ENCODE measurements at regions not wholly inside any gene's neighbourhood (a gene's known extent, or its start where the extent isn't known, plus 50 kb on each side); places are given as distances from the start of the nearest gene placed in this dataset.
A peak's percentile ranks its signal among the peaks of the same experiment; 100 is the strongest.

- DNase-seq: no peak
Observed at GRCh38 chr11:11789735-11790369, 51.9 kb upstream of the USP47 start.

- DNase-seq: no peak
Observed at GRCh38 chr11:11788063-11788710, 53.6 kb upstream of the USP47 start.

GRCh38 chr11:11787305-11788062 lies 54.3 kb upstream of the USP47 start:
- peak; percentile 76 for DNase-seq

GRCh38 chr11:11786771-11787170 lies 55.0 kb upstream of the USP47 start:
- peak; percentile 37 for DNase-seq

GRCh38 chr11:11786234-11786633 lies 55.5 kb upstream of the USP47 start:
- DNase-seq: no peak

- DNase-seq: no peak
Observed at GRCh38 chr11:11782532-11783110, 59.2 kb upstream of the USP47 start.

GRCh38 chr11:11780858-11781257 lies 60.9 kb upstream of the USP47 start:
- no peak for DNase-seq

- no peak for DNase-seq
Observed at GRCh38 chr11:11779975-11780374, 61.8 kb upstream of the USP47 start.

GRCh38 chr11:11777897-11778296 lies 63.9 kb upstream of the USP47 start:
- no peak for DNase-seq

- DNase-seq: no peak
Observed at GRCh38 chr11:11776714-11777113, 65.1 kb upstream of the USP47 start.

GRCh38 chr11:11774928-11775327 lies 66.8 kb upstream of the USP47 start:
- DNase-seq: no peak

- no peak for DNase-seq
Observed at GRCh38 chr11:11772865-11773515, 68.8 kb upstream of the USP47 start.

GRCh38 chr11:11770921-11771486 lies 70.8 kb upstream of the USP47 start:
- no peak for DNase-seq

GRCh38 chr11:11770296-11770695 lies 71.5 kb upstream of the USP47 start:
- no peak for DNase-seq

- no peak for DNase-seq
Observed at GRCh38 chr11:11769782-11770181, 72.0 kb upstream of the USP47 start.

GRCh38 chr11:11769362-11769761 lies 72.4 kb upstream of the USP47 start:
- no peak for DNase-seq

- no peak for DNase-seq
Observed at GRCh38 chr11:11764423-11764803, 77.4 kb upstream of the USP47 start.

GRCh38 chr11:11763796-11764422 lies 77.9 kb upstream of the USP47 start:
- no peak for DNase-seq

- DNase-seq: no peak
Observed at GRCh38 chr11:11760838-11761237, 80.9 kb upstream of the USP47 start.

GRCh38 chr11:11758603-11759196 lies 83.1 kb upstream of the USP47 start:
- DNase-seq: no peak

GRCh38 chr11:11757909-11758308 lies 83.9 kb upstream of the USP47 start:
- no peak for DNase-seq

GRCh38 chr11:11756718-11757117 lies 85.1 kb upstream of the USP47 start:
- no peak for DNase-seq

Measured in retina (tissue), 1 donor.